Smooth muscle cell (in vitro differentiated cells): ENCODE measurements at regions not wholly inside any gene's neighbourhood (a gene's known extent, or its start where the extent isn't known, plus 50 kb on each side); places are given as distances from the start of the nearest gene placed in this dataset.

Experiments
- DNase-seq: peaks from one replicate; lab custom pipeline; 2025; ENCODE audit not compliant: unreplicated experiment; lab: John Stamatoyannopoulos, UW
- H2AFZ ChIP-seq: fragments of 200-600 bp; sonication (generic); 2 replicates; pipeline ENCODE4 v1.6.0; 2016; ENCODE audit warnings: antibody characterized with exemption, low read depth, mild to moderate bottlenecking
- H3F3A ChIP-seq: fragments of 200-600 bp; sonication (generic); 2 replicates; pipeline ENCODE4 v1.6.0; 2017; ENCODE audit warnings: antibody characterized with exemption, low read depth
- H3K27ac ChIP-seq: fragments of 200-600 bp; sonication (generic); 2 replicates; pipeline ENCODE4 v1.5.1; 2016; ENCODE audit warnings: low read depth, mild to moderate bottlenecking
- H3K27me3 ChIP-seq: fragments of 200-600 bp; sonication (generic); 2 replicates; pipeline ENCODE4 v1.6.1; 2016; ENCODE audit warnings: low read depth, mild to moderate bottlenecking
- H3K36me3 ChIP-seq: fragments of 200-600 bp; sonication (generic); 2 replicates; pipeline ENCODE4 v1.5.1; 2016; ENCODE audit warnings: low read depth
- H3K4me1 ChIP-seq: fragments of 200-600 bp; sonication (generic); 2 replicates; pipeline ENCODE4 v1.5.1; 2016; ENCODE audit warnings: low read depth
- H3K4me2 ChIP-seq: fragments of 200-600 bp; sonication (generic); 2 replicates; pipeline ENCODE4 v1.6.0; 2016; ENCODE audit warnings: mild to moderate bottlenecking
- H3K4me3 ChIP-seq: fragments of 200-600 bp; sonication (generic); 2 replicates; pipeline ENCODE4 v1.5.1; 2016; ENCODE audit warnings: mild to moderate bottlenecking
- H3K79me2 ChIP-seq: fragments of 200-600 bp; sonication (generic); 2 replicates; pipeline ENCODE4 v1.6.0; 2016; ENCODE audit warnings: low read depth, mild to moderate bottlenecking
- H3K9ac ChIP-seq: fragments of 200-600 bp; sonication (generic); 2 replicates; pipeline ENCODE4 v1.6.0; 2016; ENCODE audit warnings: low read depth
- H3K9me3 ChIP-seq: fragments of 200-600 bp; sonication (generic); replicated peaks from 2 replicates; pipeline ENCODE4 v1.5.1; 2016; ENCODE audit warnings: low read depth
- H4K20me1 ChIP-seq: fragments of 200-600 bp; sonication (generic); 2 replicates; pipeline ENCODE4 v1.6.0; 2016; ENCODE audit warnings: low read depth
- CTCF ChIP-seq: fragments of 200-600 bp; sonication (generic); IDR thresholded peaks from 2 replicates; pipeline ENCODE4 v1.5.1; 2017; ENCODE audit warnings: borderline replicate concordance, mild to moderate bottlenecking, antibody characterized with exemption; ENCODE audit not compliant: insufficient read depth, poor library complexity, severe bottlenecking
- whole genome bisulfite sequencing: methylation state at CpG from one replicate; pipeline ENCODE4 v1.1.7; 2016; ENCODE audit warnings: low lambda C conversion rate; 5-methylcytosine and 5-hydroxymethylcytosine counted together

GRCh38 chr7:149625947-149626392 lies 128.4 kb upstream of the ZNF746 start:
- H2AFZ ChIP-seq, result peak overlapping the region; percentile 100
- 59% methylated on average over 7 of the region's 7 CpGs for WGBS

DNA sequence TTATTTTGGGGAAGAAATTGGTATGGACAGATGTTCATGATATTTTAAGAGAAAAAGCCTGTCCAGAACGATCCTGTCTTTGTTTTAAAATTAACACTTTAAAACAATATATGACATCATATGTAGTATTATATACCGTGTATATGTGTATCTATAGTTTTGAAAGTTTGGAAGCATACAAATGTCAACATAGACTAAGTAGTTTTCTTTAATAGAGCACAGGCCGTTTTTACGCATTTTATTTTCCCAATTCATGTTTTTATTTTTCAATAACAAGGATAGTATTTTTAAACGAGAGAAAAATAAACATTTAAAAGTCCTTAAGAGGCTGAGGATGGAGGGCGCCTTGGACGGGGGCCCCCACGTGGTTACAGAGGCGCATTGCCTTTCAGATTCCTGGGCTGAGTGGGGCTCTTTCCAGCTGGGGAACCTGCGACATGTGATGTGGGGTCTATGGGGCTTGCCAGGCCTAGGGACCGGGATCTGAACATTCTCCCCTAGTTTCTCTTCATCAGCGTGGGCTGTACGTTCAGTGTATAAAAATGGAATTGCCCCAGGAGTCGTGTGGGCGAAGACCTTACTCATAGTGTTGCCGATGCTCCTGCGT lies 127.8 kb upstream of the ZNF746 start:
- H3K79me2 ChIP-seq, result peaks cover 28% of the 10 kb centered on the region
- peak; percentile 10 for DNase-seq
- H3K9ac ChIP-seq, result peak overlapping the region; percentile 78
- no peaks in the 10 kb centered on the region for H3K9me3 ChIP-seq
- peak overlapping the region; percentile 96 for H3K4me3 ChIP-seq
- H3K27me3 ChIP-seq, result peaks cover 11% of the 10 kb centered on the region
- no peaks in the 10 kb centered on the region for H3K36me3 ChIP-seq
- H3K4me2 ChIP-seq, result peak overlapping the region; percentile 96
- H4K20me1 ChIP-seq, result peaks cover 24% of the 10 kb centered on the region
- 31% methylated on average over 17 of the region's 17 CpGs for WGBS
- H3F3A ChIP-seq, result no peaks in the 10 kb centered on the region
- peaks cover 5% of the 10 kb centered on the region for H3K4me1 ChIP-seq
- H3K27ac ChIP-seq, result no peak overlapping the region
- peak overlapping the region; percentile 100 for H2AFZ ChIP-seq
- TF ChIP-seq CTCF, result peak; percentile 60

More at GRCh38 chr7:149625947-149626392, 128.4 kb upstream of the ZNF746 start:
- no peak overlapping the region for H3K9ac ChIP-seq
- no peaks in the 10 kb centered on the region for H3F3A ChIP-seq
- no peak overlapping the region for H3K4me2 ChIP-seq
- H3K4me3 ChIP-seq, result no peak overlapping the region
- TF ChIP-seq CTCF, result no peak
- peaks cover 24% of the 10 kb centered on the region for H4K20me1 ChIP-seq
- H3K9me3 ChIP-seq, result no peaks in the 10 kb centered on the region
- DNase-seq, result no peak
- peaks cover 28% of the 10 kb centered on the region for H3K79me2 ChIP-seq
- no peak overlapping the region for H3K27ac ChIP-seq
- peaks cover 5% of the 10 kb centered on the region for H3K4me1 ChIP-seq
- peaks cover 16% of the 10 kb centered on the region for H3K27me3 ChIP-seq
- H3K36me3 ChIP-seq, result no peaks in the 10 kb centered on the region

GRCh38 chr7:149624419-149625339 lies 127.1 kb upstream of the ZNF746 start:
- Histone ChIP-seq H3K4me2 (peak overlapping the region; percentile 96), H4K20me1 (peaks cover 24% of the 10 kb centered on the region), H3K4me3 (peak overlapping the region; percentile 96), H3K9me3 (no peaks in the 10 kb centered on the region), H3K27me3 (peaks cover 3% of the 10 kb centered on the region), H3K9ac (peak overlapping the region; percentile 90), H3F3A (no peaks in the 10 kb centered on the region), H3K79me2 (peaks cover 28% of the 10 kb centered on the region), H3K4me1 (peaks cover 5% of the 10 kb centered on the region), H3K36me3 (no peaks in the 10 kb centered on the region), H2AFZ (peak overlapping the region; percentile 100), H3K27ac (peak overlapping the region; percentile 46)
- WGBS, result 3% methylated on average over 68 of the region's 97 CpGs
- DNase-seq, result peak; percentile 78
- peak; percentile 93 for TF ChIP-seq CTCF
